Right kidney (tissue), 1 donor: ENCODE measurements at regions not wholly inside any gene's neighbourhood (a gene's known extent, or its start where the extent isn't known, plus 50 kb on each side); places are given as distances from the start of the nearest gene placed in this dataset.

Source experiments
- DNase-seq: peaks from one replicate; pipeline ENCODE4 v3.0.0-alpha.2; 2016

GRCh38 chr6:91358986-91359385 is 772.1 kb upstream of the MAP3K7 start:
- no peak for DNase-seq

- DNase-seq = no peak
Measured at GRCh38 chr6:91352878-91353277, 766.0 kb upstream of the MAP3K7 start.

DNA sequence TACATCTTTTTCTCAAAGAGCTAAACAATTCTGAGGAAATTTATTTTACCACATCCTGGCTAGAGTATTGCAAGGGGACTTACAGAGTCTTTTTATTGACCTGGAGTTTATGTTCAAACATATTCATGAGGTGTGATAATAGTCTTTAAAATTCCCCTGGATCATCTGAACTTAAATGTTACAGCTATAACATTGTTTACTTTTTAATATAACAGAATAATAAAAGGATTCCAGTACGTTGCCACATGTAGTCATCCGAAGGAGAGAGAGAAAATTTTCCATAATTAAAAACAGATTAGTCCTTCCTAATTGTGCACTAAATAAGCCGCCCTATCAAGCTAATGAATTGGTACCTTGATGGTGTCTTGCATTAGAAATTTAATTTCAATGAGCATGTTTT is 765.4 kb upstream of the MAP3K7 start:
- no peak for DNase-seq

GRCh38 chr6:91350146-91350908 is 763.5 kb upstream of the MAP3K7 start:
- no peak for DNase-seq

- DNase-seq = no peak
Measured at GRCh38 chr6:91341473-91341872, 754.6 kb upstream of the MAP3K7 start.

DNA sequence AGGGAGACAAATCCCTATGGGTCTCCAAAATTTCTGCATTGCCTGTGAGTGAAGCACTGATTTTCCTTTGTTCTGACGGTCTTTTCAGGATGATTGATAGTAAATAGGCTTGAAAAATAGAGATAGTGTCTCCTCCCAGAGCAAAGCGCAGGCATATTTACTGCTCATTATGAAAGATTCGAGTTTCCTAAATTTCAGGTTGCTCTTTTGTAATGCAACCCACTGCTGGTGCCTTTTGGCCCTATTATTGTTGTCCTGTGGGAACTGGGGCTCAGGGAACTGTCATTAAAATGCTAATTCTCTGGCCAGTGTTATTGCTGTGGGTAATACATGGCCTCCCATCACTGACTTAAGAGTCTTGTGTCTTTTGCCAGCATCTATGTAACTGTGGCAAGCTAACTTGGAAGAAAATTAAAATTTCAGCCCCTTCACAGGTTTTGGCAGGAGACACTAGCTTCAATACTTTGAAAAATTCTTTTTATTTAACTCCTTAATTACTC is 754.1 kb upstream of the MAP3K7 start:
- no peak for DNase-seq

DNA sequence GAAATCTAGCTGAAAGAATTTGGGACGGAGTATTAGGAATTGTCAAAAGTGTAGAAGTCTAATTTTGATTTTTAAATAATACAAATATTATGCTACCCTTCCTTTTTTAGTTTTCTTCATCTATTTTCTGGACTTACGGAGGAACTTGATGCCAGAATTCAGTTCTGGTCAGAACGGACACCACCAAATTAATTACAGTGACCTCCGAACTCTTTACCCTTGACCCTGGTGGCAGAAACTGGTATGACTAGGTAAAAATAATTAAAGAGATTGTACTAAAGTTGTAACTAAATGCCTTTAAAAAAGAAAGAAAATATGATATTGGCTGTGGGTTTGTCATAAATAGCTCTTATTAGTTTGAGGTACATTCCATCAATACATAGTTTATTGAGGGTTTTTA is 751.1 kb upstream of the MAP3K7 start:
- DNase-seq = no peak

DNA sequence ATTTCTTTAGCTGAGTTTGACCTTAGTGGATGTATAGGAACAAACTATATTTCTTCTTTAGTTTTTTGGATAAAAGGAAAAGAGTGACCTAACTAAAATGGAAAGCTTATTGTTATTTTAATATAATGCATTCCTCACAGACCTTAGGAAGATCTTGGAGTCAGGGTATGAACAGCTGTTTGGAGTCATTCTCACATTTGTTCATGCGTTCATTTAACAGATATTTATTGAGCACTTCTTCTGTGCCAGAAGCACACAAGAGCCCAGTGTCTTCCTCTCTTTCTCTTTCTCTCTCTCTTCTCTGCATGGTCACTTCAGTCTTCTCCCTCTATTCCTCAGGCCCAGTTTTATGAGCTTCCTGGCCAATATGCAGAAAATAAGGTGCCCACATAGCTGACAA is 744.0 kb upstream of the MAP3K7 start:
- no peak for DNase-seq

GRCh38 chr6:91328241-91328640 is 741.4 kb upstream of the MAP3K7 start:
- no peak for DNase-seq

- no peak for DNase-seq
Measured at GRCh38 chr6:91324711-91325110, 737.8 kb upstream of the MAP3K7 start.

- no peak for DNase-seq
Measured at GRCh38 chr6:91317984-91318383, 731.1 kb upstream of the MAP3K7 start.

DNA sequence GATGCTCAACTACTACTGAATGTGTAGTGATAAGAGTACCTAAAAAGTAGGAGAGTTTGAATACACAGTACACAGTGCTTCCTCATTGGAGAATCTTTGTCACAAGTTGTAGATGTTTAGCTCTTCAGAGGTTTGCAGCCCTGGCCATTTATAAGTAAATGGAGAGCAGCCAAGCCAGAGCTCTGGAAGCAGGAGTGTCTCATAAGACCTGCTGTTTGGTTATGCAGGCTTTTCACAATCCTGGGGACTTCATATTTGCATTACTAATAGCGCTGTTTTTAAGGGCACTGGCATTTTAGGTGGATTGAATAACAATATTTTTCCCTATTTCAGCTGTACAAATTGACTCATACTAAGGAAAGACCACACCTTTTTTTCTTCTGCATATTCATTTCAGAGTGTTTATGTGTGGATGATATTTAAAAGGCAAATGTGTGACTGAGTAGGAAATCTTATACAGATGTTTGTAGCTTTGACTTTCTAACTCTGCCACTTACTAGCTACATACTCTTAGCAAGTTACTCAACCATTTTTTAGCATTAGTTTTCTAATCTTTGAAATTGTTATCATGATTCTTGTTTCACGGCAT is 730.5 kb upstream of the MAP3K7 start:
- no peak for DNase-seq

- DNase-seq = no peak
Measured at GRCh38 chr6:91310178-91310577, 723.3 kb upstream of the MAP3K7 start.

DNA sequence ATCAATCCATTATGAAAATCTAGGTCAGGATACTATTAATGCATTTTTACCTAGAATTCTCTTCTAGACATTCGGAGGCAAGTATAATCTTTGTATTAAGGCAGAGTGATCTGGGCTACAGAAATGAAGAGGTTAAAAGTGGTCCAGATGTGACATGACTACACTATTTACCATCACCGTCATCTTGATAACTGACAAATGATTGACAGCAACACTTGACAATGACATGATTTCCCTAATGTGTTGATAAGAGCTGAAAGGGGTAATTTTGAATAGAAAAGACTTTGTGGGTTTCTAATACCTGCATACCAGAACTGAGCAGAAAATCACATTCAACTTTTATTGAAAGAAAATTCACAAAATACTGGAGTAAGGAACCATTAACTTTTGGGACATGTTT is 718.9 kb upstream of the MAP3K7 start:
- DNase-seq = no peak

GRCh38 chr6:91304521-91304920 is 717.6 kb upstream of the MAP3K7 start:
- no peak for DNase-seq

GRCh38 chr6:91303326-91303725 is 716.5 kb upstream of the MAP3K7 start:
- no peak for DNase-seq

- DNase-seq = no peak
Measured at GRCh38 chr6:91299544-91300491, 712.9 kb upstream of the MAP3K7 start.

DNA sequence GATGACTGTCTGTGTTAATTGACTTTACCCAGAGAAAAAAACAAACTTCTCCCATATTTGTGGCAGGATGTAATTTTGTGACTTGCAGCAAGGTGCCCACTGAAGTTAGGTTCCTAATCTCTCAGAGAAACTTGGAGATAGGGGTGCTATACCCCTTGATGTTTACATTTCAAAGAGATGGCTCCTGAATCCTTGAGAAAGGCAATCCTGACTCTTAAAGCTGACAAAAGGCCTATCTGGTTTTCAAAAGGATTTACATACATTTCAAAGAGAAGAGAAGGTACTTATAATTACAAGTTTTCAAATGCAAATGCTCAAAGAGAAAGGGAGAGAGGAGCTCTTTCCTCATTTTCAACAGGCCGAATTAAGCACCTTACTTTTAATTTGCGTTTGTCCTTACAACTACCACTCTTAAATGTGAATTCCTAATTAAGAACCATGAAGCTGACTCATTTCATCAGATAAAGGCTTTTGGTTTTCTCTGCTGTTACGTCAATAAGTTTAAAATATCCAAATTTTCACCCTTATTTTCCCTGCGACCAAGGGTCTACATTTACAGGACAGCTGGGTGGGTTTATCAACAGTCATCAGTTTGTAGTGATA is 711.8 kb upstream of the MAP3K7 start:
- DNase-seq = no peak

- DNase-seq = no peak
Measured at GRCh38 chr6:91293395-91293794, 706.5 kb upstream of the MAP3K7 start.

- DNase-seq = no peak
Measured at GRCh38 chr6:91291071-91291470, 704.2 kb upstream of the MAP3K7 start.

GRCh38 chr6:91288741-91289140 is 701.9 kb upstream of the MAP3K7 start:
- DNase-seq = no peak

- DNase-seq = no peak
Measured at GRCh38 chr6:91281901-91282300, 695.0 kb upstream of the MAP3K7 start.

DNA sequence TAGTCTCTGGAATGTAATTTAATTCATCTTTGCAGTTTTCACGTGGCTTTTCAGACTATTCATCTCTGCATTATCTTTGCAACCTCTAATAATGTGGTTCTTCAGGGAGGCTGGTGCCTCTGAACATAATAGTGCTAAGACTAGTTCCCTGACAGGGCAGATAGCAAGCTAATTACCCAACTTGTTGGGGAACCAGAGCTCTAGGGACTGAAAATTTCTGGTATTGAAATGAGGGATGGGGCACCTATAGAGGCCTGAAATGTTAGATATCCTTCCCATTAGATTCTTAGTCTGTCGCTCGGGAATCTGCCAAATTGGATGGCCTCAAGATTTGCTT is 693.6 kb upstream of the MAP3K7 start:
- no peak for DNase-seq
